Neural cell (in vitro differentiated cells): ENCODE measurements at regions not wholly inside any gene's neighbourhood (a gene's known extent, or its start where the extent isn't known, plus 50 kb on each side); places are given as distances from the start of the nearest gene placed in this dataset.

Experiments used
- H2AFZ ChIP-seq: fragments of 200-600, 300-800 bp; sonication (generic), shearing (Covaris generic); 2 replicates; pipeline ENCODE4 v1.6.0; 2014; ENCODE audit warnings: low read depth, mild to moderate bottlenecking, antibody characterized with exemption, low read length, moderate library complexity
- H3F3A ChIP-seq: fragments of 200-600 bp; shearing (Covaris generic); 2 replicates; pipeline ENCODE4 v1.6.1; 2016; ENCODE audit warnings: mild to moderate bottlenecking, moderate library complexity, mixed read lengths, antibody characterized with exemption, low read length; ENCODE audit not compliant: insufficient read depth, poor library complexity, severe bottlenecking
- H3K27ac ChIP-seq: fragments of 200-600, 300-800 bp; sonication (generic), shearing (Covaris generic); 2 replicates; pipeline ENCODE4 v1.5.1; 2014; ENCODE audit warnings: mild to moderate bottlenecking, low read length, moderate library complexity
- H3K27me3 ChIP-seq: fragments of 300-800, 200-600 bp; sonication (generic), shearing (Covaris generic); 2 replicates; pipeline ENCODE4 v1.6.0; 2014; ENCODE audit warnings: mild to moderate bottlenecking, low read depth, low read length, moderate library complexity; ENCODE audit not compliant: insufficient read depth
- H3K36me3 ChIP-seq: fragments of 300-800, 200-600 bp; sonication (generic), shearing (Covaris generic); 2 replicates; pipeline ENCODE4 v1.5.1; 2014; ENCODE audit warnings: mild to moderate bottlenecking, antibody characterized with exemption, low read length, moderate library complexity; ENCODE audit not compliant: insufficient read depth
- H3K4me2 ChIP-seq: fragments of 300-800, 200-600 bp; sonication (generic), shearing (Covaris generic); 2 replicates; pipeline ENCODE4 v1.6.0; 2014; ENCODE audit warnings: mild to moderate bottlenecking, low read length
- H3K4me3 ChIP-seq: fragments of 300-800, 200-600 bp; sonication (generic), shearing (Covaris generic); 2 replicates; pipeline ENCODE4 v1.5.1; 2014; ENCODE audit warnings: mild to moderate bottlenecking, low read length, moderate library complexity
- H3K79me2 ChIP-seq: fragments of 200-600 bp; shearing (Covaris generic); replicated peaks from 2 replicates; pipeline ENCODE4 v1.6.0; 2014; ENCODE audit warnings: mild to moderate bottlenecking, low read length, moderate library complexity; ENCODE audit not compliant: insufficient read depth
- H3K9ac ChIP-seq: fragments of 300-800, 200-600 bp; sonication (generic), shearing (Covaris generic); 2 replicates; pipeline ENCODE4 v1.6.1; 2016; ENCODE audit warnings: mild to moderate bottlenecking, low read length, mixed read lengths
- H3K9me2 ChIP-seq: fragments of 200-600 bp; shearing (Covaris generic); 2 replicates; pipeline ENCODE4 v1.6.1; 2016; ENCODE audit warnings: mild to moderate bottlenecking, low read length, mixed read lengths; ENCODE audit not compliant: insufficient read depth
- H3K9me3 ChIP-seq: fragments of 200-600, 300-800 bp; sonication (generic), shearing (Covaris generic); 2 replicates; pipeline ENCODE4 v1.6.1; 2016; ENCODE audit warnings: mild to moderate bottlenecking, mixed run types, low read length, moderate library complexity, mixed read lengths
- H4K20me1 ChIP-seq: fragments of 200-600 bp; shearing (Covaris generic); 2 replicates; pipeline ENCODE4 v1.6.1; 2016; ENCODE audit warnings: mild to moderate bottlenecking, mixed run types; ENCODE audit not compliant: insufficient read depth
- EP300 ChIP-seq: fragments of 450-650 bp; conservative IDR thresholded peaks from 2 replicates; pipeline ENCODE4 v1.6.1; 2014; ENCODE audit warnings: antibody characterized with exemption, mild to moderate bottlenecking, moderate library complexity; ENCODE audit not compliant: poor library complexity, severe bottlenecking
- EZH2 ChIP-seq: fragments of 200-600, 300-800 bp; shearing (Covaris generic), sonication (generic); IDR thresholded peaks from 2 replicates; pipeline ENCODE4 v1.6.1; 2014; ENCODE audit warnings: antibody characterized with exemption, low read length, borderline replicate concordance, mild to moderate bottlenecking; ENCODE audit not compliant: insufficient read depth, poor library complexity, severe bottlenecking
- MXI1 ChIP-seq: fragments of 450-650 bp; conservative IDR thresholded peaks from 2 replicates; pipeline ENCODE4 v1.6.1; 2014; ENCODE audit warnings: antibody characterized with exemption, mild to moderate bottlenecking; ENCODE audit not compliant: poor library complexity, severe bottlenecking
- POLR2AphosphoS5 ChIP-seq: IDR thresholded peaks from 2 replicates; pipeline ENCODE4 v1.6.1; 2012
- RAD21 ChIP-seq: fragments of 450-650 bp; conservative IDR thresholded peaks from 2 replicates; pipeline ENCODE4 v1.6.1; 2014; ENCODE audit warnings: antibody characterized with exemption, mild to moderate bottlenecking, moderate library complexity
- SMC3 ChIP-seq: fragments of 450-650 bp; conservative IDR thresholded peaks from 2 replicates; pipeline ENCODE4 v1.6.1; 2014; ENCODE audit warnings: antibody characterized with exemption, mild to moderate bottlenecking, moderate library complexity; ENCODE audit not compliant: poor library complexity
- TAF1 ChIP-seq: IDR thresholded peaks from 2 replicates; pipeline ENCODE4 v1.6.1; 2012; ENCODE audit warnings: low read depth
- TF ChIP-seq, protein P1 (sequence below): fragments of 450-650 bp; IDR thresholded peaks from 2 replicates; pipeline ENCODE4 v1.5.1; 2014; ENCODE audit warnings: antibody characterized with exemption, mild to moderate bottlenecking, moderate library complexity; ENCODE audit not compliant: poor library complexity, severe bottlenecking
- TF ChIP-seq, protein P2 (sequence below): IDR thresholded peaks from 2 replicates; pipeline ENCODE4 v1.6.1; 2012; ENCODE audit warnings: borderline replicate concordance

DNA sequence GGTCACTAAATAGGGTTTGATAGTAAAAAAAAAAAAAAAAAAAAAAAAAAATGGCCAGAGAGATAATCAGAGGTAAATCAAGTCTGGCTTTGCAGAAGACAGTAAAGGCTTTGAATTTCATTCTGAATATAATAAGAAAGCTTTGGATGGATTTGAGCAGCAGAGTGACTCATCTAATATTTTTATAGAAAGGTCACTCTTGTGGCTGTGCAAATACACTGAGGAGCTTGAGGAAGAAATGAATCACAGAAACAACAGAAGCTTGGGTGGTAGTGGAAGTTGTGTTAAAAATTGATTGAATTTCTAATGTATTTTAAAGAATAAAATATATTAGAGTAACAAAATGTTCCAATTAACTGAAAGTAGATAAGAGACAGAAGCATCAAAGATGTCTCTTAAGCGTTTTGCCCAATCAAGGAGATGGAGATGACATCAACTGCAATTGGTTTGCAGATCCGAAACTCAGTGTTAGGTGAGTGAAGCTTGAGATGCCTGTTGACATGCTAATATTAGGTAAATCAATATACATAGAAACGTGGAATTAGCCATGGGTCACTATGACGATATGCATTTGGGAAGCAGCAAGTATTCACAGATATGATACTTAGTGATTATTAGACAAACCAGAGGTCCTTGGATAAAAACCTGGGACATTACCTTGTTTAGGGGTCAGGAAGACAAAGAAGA is 280.5 kb downstream of the GPM6A start:
- no peak overlapping the region for H3K4me2 ChIP-seq
- H3F3A ChIP-seq = no peaks in the 10 kb centered on the region
- H3K9me2 ChIP-seq = no peaks in the 10 kb centered on the region
- H2AFZ ChIP-seq = no peak overlapping the region
- no peaks in the 10 kb centered on the region for H3K9me3 ChIP-seq
- H3K9ac ChIP-seq = no peak overlapping the region
- no peak overlapping the region for H3K4me3 ChIP-seq
- no peaks in the 10 kb centered on the region for H3K36me3 ChIP-seq
- no peak overlapping the region for H3K27ac ChIP-seq
- H4K20me1 ChIP-seq = no peaks in the 10 kb centered on the region
- H3K27me3 ChIP-seq = no peaks in the 10 kb centered on the region
- TF ChIP-seq TAF1 (no peak), POLR2AphosphoS5 (no peak), SMC3 (no peak), EZH2 (no peak), RAD21 (no peak), EP300 (no peak), MXI1 (no peak)
- TF ChIP-seq, protein P1, sequence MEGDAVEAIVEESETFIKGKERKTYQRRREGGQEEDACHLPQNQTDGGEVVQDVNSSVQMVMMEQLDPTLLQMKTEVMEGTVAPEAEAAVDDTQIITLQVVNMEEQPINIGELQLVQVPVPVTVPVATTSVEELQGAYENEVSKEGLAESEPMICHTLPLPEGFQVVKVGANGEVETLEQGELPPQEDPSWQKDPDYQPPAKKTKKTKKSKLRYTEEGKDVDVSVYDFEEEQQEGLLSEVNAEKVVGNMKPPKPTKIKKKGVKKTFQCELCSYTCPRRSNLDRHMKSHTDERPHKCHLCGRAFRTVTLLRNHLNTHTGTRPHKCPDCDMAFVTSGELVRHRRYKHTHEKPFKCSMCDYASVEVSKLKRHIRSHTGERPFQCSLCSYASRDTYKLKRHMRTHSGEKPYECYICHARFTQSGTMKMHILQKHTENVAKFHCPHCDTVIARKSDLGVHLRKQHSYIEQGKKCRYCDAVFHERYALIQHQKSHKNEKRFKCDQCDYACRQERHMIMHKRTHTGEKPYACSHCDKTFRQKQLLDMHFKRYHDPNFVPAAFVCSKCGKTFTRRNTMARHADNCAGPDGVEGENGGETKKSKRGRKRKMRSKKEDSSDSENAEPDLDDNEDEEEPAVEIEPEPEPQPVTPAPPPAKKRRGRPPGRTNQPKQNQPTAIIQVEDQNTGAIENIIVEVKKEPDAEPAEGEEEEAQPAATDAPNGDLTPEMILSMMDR = no peak
- TF ChIP-seq, protein P2, sequence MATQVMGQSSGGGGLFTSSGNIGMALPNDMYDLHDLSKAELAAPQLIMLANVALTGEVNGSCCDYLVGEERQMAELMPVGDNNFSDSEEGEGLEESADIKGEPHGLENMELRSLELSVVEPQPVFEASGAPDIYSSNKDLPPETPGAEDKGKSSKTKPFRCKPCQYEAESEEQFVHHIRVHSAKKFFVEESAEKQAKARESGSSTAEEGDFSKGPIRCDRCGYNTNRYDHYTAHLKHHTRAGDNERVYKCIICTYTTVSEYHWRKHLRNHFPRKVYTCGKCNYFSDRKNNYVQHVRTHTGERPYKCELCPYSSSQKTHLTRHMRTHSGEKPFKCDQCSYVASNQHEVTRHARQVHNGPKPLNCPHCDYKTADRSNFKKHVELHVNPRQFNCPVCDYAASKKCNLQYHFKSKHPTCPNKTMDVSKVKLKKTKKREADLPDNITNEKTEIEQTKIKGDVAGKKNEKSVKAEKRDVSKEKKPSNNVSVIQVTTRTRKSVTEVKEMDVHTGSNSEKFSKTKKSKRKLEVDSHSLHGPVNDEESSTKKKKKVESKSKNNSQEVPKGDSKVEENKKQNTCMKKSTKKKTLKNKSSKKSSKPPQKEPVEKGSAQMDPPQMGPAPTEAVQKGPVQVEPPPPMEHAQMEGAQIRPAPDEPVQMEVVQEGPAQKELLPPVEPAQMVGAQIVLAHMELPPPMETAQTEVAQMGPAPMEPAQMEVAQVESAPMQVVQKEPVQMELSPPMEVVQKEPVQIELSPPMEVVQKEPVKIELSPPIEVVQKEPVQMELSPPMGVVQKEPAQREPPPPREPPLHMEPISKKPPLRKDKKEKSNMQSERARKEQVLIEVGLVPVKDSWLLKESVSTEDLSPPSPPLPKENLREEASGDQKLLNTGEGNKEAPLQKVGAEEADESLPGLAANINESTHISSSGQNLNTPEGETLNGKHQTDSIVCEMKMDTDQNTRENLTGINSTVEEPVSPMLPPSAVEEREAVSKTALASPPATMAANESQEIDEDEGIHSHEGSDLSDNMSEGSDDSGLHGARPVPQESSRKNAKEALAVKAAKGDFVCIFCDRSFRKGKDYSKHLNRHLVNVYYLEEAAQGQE = no peak
- no peaks in the 10 kb centered on the region for H3K79me2 ChIP-seq

DNA sequence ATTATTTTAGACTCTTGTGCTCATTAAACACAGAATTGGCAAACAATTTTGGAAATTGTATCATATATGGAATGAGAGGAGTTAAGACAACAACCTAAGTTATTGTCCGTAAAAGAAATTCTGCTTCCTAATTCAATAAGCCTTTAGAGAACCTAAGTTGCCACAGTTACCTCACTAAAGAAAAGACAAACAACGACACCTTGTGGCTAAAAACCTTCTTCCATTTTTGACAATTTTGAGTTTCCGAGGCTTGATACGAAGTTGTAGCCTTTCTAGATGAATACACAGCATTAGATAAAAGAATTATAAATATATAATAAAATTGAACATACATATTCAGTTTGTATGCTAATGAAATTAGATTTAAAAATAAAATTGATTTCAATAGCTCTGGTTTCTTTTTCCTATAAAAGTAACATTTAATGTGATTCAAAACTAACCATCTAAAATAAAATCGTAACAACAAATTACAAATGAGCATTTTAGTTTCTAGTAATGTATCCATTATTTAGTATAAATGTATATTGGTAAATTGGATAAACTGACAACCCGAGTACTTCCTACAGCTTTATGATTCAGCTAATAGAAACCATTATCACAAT is 275.1 kb downstream of the GPM6A start:
- H3K4me2 ChIP-seq = no peak overlapping the region
- H3K9me2 ChIP-seq = no peaks in the 10 kb centered on the region
- no peaks in the 10 kb centered on the region for H4K20me1 ChIP-seq
- no peaks in the 10 kb centered on the region for H3F3A ChIP-seq
- H3K36me3 ChIP-seq = no peaks in the 10 kb centered on the region
- H3K27me3 ChIP-seq = no peaks in the 10 kb centered on the region
- no peaks in the 10 kb centered on the region for H3K9me3 ChIP-seq
- no peak overlapping the region for H3K4me3 ChIP-seq
- H3K9ac ChIP-seq = no peak overlapping the region
- TF ChIP-seq MXI1 (no peak), EP300 (no peak), RAD21 (peak; percentile 85), SMC3 (peak; percentile 91), EZH2 (no peak), TAF1 (no peak), POLR2AphosphoS5 (no peak)
- TF ChIP-seq, protein P2 = no peak
- TF ChIP-seq, protein P1 = peak; percentile 78
- no peak overlapping the region for H2AFZ ChIP-seq
- no peaks in the 10 kb centered on the region for H3K79me2 ChIP-seq
- H3K27ac ChIP-seq = no peak overlapping the region
